Astrocyte (in vitro differentiated cells and primary cell): ENCODE measurements at regions not wholly inside any gene's neighbourhood (a gene's known extent, or its start where the extent isn't known, plus 50 kb on each side); places are given as distances from the start of the nearest gene placed in this dataset.

ENCODE experiments used
- EZH2 ChIP-seq: IDR thresholded peaks from 2 replicates; pipeline ENCODE4 v1.6.1; 2012; ENCODE audit warnings: mild to moderate bottlenecking, low read length, inconsistent platforms; ENCODE audit not compliant: insufficient read depth
- TF ChIP-seq, protein P1 (sequence below): IDR thresholded peaks from 2 replicates; pipeline ENCODE4 v1.5.1; 2011; ENCODE audit warnings: low read depth, mild to moderate bottlenecking, inconsistent platforms, low read length, moderate library complexity; ENCODE audit not compliant: insufficient read depth

DNA sequence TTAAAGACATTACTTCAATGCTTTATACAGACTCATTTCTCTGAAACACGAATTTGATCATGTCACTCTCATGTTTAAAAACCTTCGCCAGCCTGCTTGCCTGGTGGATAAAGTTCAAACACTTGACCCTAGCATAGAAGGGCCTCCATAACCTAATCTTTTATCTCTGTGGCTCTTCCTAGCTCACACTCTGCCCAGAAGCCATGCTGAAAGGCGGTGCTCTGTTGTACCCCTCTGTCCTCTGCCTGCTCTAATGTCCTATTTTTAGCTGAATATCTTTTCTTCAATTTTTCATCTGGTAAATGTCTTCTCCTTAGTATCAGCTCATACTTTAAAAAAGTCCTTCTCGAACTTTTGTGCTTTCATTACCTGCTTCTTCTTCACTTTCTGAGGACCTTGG is 302.6 kb upstream of the BOD1L1 start:
- TF ChIP-seq, protein P1, sequence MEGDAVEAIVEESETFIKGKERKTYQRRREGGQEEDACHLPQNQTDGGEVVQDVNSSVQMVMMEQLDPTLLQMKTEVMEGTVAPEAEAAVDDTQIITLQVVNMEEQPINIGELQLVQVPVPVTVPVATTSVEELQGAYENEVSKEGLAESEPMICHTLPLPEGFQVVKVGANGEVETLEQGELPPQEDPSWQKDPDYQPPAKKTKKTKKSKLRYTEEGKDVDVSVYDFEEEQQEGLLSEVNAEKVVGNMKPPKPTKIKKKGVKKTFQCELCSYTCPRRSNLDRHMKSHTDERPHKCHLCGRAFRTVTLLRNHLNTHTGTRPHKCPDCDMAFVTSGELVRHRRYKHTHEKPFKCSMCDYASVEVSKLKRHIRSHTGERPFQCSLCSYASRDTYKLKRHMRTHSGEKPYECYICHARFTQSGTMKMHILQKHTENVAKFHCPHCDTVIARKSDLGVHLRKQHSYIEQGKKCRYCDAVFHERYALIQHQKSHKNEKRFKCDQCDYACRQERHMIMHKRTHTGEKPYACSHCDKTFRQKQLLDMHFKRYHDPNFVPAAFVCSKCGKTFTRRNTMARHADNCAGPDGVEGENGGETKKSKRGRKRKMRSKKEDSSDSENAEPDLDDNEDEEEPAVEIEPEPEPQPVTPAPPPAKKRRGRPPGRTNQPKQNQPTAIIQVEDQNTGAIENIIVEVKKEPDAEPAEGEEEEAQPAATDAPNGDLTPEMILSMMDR: no peak
- TF ChIP-seq EZH2: no peak
